Spleen (tissue), 11 donors: ENCODE measurements at regions not wholly inside any gene's neighbourhood (a gene's known extent, or its start where the extent isn't known, plus 50 kb on each side); places are given as distances from the start of the nearest gene placed in this dataset.

Experiments used
- DNase-seq: peaks from one replicate; pipeline ENCODE4 v3.0.0-alpha.2; 2020
- H3K27ac ChIP-seq, 8 donors: fragments of 200-600 bp; sonication (generic) in 7 of 8; 1 replicate in 4 of 8; 2 replicates in 4 of 8; pipeline versions ENCODE4 v1.5.0 to v1.8.0; 2016 to 2021; ENCODE audit warnings: inconsistent platforms in 4 of 8, mild to moderate bottlenecking in 4 of 8, moderate library complexity in 1 of 8
- H3K27me3 ChIP-seq, 7 donors: fragments of 200-600 bp; sonication (generic) in 6 of 7; replicated peaks in 1 of 7; 1 replicate in 4 of 7; 2 replicates in 3 of 7; pipeline versions ENCODE4 v1.5.0 to v1.8.0; 2016 to 2021; ENCODE audit warnings: inconsistent platforms in 3 of 7, mild to moderate bottlenecking in 1 of 7
- H3K36me3 ChIP-seq, 6 donors: fragments of 200-600 bp; sonication (generic) in 5 of 6; 1 replicate in 4 of 6; 2 replicates in 2 of 6; pipeline versions ENCODE4 v1.5.0 to v1.8.0; 2016 to 2021; ENCODE audit warnings: inconsistent platforms in 2 of 6
- H3K4me1 ChIP-seq, 6 donors: fragments of 200-600 bp; sonication (generic) in 5 of 6; 1 replicate in 3 of 6; 2 replicates in 3 of 6; pipeline versions ENCODE4 v1.5.0 to v1.8.0; 2016 to 2021; ENCODE audit warnings: inconsistent platforms in 3 of 6
- H3K4me3 ChIP-seq, 8 donors: fragments of 200-600 bp; sonication (generic) in 7 of 8; 1 replicate in 4 of 8; 2 replicates in 4 of 8; pipeline versions ENCODE4 v1.5.0 to v1.8.0; 2016 to 2021; ENCODE audit warnings: inconsistent platforms in 4 of 8, mild to moderate bottlenecking in 4 of 8, moderate library complexity in 2 of 8
- H3K9me3 ChIP-seq, 8 donors: fragments of 200-600 bp; sonication (generic) in 7 of 8; 1 replicate in 4 of 8; 2 replicates in 4 of 8; pipeline versions ENCODE4 v1.5.0 to v1.8.0; 2016 to 2021; ENCODE audit warnings: inconsistent platforms in 4 of 8
- POLR2A ChIP-seq, 3 donors: fragments of 450-650 bp; IDR thresholded peaks; one replicate each; pipeline ENCODE4 v1.5.1; 2017; ENCODE audit warnings: antibody characterized with exemption in 3 of 3, mild to moderate bottlenecking in 1 of 3
- POLR2AphosphoS5 ChIP-seq, 3 donors: sonication (generic); formaldehyde crosslinking; IDR thresholded peaks; one replicate each; pipeline ENCODE4 v1.5.1; 2017; ENCODE audit warnings: antibody characterized with exemption in 3 of 3
- WGBS, 5 donors: extraction: QIAGEN DNeasy Blood & Tissue Kit in 3 of 5; methylation state at CpG; one replicate each; pipeline versions ENCODE4 v1.1.5 to v1.1.7; 2013 to 2018; 5-methylcytosine and 5-hydroxymethylcytosine counted together
- intact Hi-C: fragments of 100-400 bp; cut with DNase I; formaldehyde crosslinking; loops from one replicate; pipeline ENCODE4 v1.15.0; 2023; ENCODE audit warnings: low total_unique reads
- TF ChIP-seq, protein P1 (sequence below), 11 experiments: fragments of 200-600 bp in 7 of 11; fragments of 450-650 bp in 4 of 11; sonication (generic) in 4 of 11; IDR thresholded peaks in 8 of 11; conservative IDR thresholded peaks in 3 of 11; 1 replicate in 7 of 11; 2 replicates in 4 of 11; pipeline versions ENCODE4 v1.4.0 to v1.8.0; 2016 to 2021; ENCODE audit warnings: antibody characterized with exemption in 11 of 11, inconsistent platforms in 4 of 11, mild to moderate bottlenecking in 1 of 11
- donor health status: healthy with polysubstance abuse.
- donor health status: DM: no; HTN: no; CAD: no; lungs with moderate emphysema.
- donor health status: DM: no; HTN: no; CAD: no.
- donor health status: Bipolar disorder and iron deficiency.
- donor health status: healthy.
- donor health status: DM: no; HTN: no; CAD: no.
- donor health status: DM: yes; HTN: yes; CAD: no.

DNA sequence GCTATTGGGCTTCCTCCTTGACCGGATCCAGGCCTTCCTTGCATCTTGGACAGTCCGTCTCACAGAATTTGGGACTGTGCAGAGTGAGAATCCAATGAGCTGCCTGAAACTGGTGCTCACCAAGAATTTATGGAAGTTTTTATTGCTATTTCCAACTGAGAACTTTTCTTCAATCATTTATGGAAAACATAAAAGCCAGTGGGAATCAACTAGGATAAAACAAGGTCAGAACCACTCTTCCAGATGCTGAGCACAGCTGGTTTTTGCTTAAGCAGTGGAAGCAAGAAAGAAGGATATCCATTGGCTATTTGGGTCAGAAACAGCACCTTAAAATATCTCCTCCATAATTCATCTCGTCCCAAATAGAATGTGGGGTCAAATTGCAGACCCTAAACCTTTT is 74.2 kb downstream of the CD83 start:
- no peaks in the 10 kb centered on the region for H3K36me3 ChIP-seq
- 82 to 98% (median 90%) methylated on average over 3 of the region's 3 CpGs for WGBS, 5 donors
- intact Hi-C loops: no loop called here
- no peaks in the 10 kb centered on the region for H3K9me3 ChIP-seq
- H3K27ac ChIP-seq: no peak overlapping the region
- DNase-seq: no peak
- H3K4me1 ChIP-seq: no peaks in the 10 kb centered on the region
- no peaks in the 10 kb centered on the region for H3K27me3 ChIP-seq
- TF ChIP-seq, protein P1, sequence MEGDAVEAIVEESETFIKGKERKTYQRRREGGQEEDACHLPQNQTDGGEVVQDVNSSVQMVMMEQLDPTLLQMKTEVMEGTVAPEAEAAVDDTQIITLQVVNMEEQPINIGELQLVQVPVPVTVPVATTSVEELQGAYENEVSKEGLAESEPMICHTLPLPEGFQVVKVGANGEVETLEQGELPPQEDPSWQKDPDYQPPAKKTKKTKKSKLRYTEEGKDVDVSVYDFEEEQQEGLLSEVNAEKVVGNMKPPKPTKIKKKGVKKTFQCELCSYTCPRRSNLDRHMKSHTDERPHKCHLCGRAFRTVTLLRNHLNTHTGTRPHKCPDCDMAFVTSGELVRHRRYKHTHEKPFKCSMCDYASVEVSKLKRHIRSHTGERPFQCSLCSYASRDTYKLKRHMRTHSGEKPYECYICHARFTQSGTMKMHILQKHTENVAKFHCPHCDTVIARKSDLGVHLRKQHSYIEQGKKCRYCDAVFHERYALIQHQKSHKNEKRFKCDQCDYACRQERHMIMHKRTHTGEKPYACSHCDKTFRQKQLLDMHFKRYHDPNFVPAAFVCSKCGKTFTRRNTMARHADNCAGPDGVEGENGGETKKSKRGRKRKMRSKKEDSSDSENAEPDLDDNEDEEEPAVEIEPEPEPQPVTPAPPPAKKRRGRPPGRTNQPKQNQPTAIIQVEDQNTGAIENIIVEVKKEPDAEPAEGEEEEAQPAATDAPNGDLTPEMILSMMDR (IDR thresholded peaks at IDR 0.05 in 8 of 11, conservative IDR thresholded peaks at IDR 0.05 in 3 of 11): no peak
- TF ChIP-seq POLR2A (IDR thresholded peaks at IDR 0.05) (no peak), POLR2AphosphoS5 (IDR thresholded peaks at IDR 0.05) (no peak)
- H3K4me3 ChIP-seq: no peak overlapping the region

DNA sequence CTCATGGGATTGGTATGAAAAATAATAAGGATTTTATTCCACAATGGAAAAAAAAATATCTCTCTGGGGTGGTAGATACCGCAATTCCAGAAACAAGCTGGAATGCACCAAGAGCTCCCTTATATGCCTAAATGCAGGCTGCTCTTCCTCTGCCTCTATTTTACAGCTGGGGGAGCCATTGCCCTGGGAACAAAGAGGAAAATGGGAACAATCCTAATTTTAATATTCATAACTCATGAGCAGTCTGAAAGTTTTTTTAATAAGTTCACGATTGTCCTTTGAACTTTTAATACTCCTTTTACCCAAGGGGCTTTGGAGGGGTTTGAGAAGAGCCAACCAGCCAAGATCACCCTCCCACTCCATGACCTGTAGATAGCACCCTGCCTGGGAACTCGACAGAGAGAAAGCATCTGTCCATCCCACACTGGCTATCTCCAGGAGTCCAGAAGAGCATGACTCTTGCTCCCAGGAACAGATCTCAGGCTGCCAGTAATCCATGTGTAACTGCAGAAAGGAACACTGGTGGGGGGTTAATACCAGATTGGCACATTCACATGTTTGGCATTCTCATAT is 74.7 kb downstream of the CD83 start:
- 68 to 81% (median 77%) methylated on average over 3 of the region's 3 CpGs for WGBS, 5 donors
- Histone ChIP-seq H3K9me3 (no peaks in the 10 kb centered on the region), H3K27me3 (no peaks in the 10 kb centered on the region), H3K4me3 (no peak overlapping the region), H3K27ac (no peak overlapping the region), H3K4me1 (no peaks in the 10 kb centered on the region), H3K36me3 (no peaks in the 10 kb centered on the region)
- TF ChIP-seq POLR2AphosphoS5 (IDR thresholded peaks at IDR 0.05): no peak
- TF ChIP-seq, protein P1 (IDR thresholded peaks at IDR 0.05 in 8 of 11, conservative IDR thresholded peaks at IDR 0.05 in 3 of 11): no peak
- TF ChIP-seq POLR2A (IDR thresholded peaks at IDR 0.05): no peak
- intact Hi-C loops: no loop called here
- DNase-seq: no peak

DNA sequence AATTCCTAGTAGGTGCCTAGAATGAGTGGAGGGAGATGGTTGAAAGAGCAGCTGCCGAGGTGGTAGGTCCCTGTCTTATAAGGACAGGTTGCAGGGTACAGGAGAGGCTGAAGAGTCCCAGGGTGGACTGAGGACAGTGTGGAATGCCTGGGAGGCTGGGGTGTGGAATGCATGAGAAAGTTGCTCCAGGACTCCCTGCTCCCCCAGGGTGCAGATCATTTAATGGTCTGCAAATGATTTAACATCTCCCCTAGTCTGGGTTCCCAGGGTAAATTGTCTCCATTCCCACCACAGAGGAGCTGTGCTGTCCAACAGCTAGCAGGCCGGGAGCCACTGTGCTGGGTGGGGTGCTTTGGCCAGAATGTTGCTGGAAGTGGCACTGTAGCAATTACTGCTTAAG is 76.0 kb downstream of the CD83 start:
- H3K27me3 ChIP-seq: no peaks in the 10 kb centered on the region
- no peaks in the 10 kb centered on the region for H3K36me3 ChIP-seq
- no peak for DNase-seq
- no peak overlapping the region for H3K27ac ChIP-seq
- H3K4me3 ChIP-seq: no peak overlapping the region
- TF ChIP-seq, protein P1 (IDR thresholded peaks at IDR 0.05 in 8 of 11, conservative IDR thresholded peaks at IDR 0.05 in 3 of 11): no peak
- no peak for TF ChIP-seq POLR2AphosphoS5 (IDR thresholded peaks at IDR 0.05)
- no peak for TF ChIP-seq POLR2A (IDR thresholded peaks at IDR 0.05)
- WGBS, 5 donors: 86 to 95% (median 94%) methylated on average over 2 of the region's 2 CpGs
- intact Hi-C loops: no loop called here
- no peaks in the 10 kb centered on the region for H3K4me1 ChIP-seq
- no peaks in the 10 kb centered on the region for H3K9me3 ChIP-seq

DNA sequence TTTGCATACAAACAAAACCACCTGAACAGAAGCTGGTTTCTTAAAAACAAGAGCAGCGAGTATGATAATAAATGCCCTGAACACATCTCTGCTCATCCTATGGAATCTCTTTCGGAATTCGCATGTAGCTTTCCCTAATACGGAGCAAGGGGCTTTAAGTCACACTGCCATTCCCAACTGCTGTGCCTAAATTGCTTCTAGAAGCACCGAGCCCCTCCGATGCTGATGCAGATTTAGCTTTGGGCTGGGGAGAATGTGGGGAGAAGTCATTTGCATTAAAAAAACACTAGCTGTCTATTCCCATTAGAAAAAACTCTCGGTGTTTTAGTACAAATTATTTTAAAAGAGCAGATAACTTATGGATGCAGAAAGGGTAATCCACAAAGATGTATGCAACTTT is 76.9 kb downstream of the CD83 start:
- Histone ChIP-seq H3K4me1 (no peaks in the 10 kb centered on the region), H3K4me3 (no peak overlapping the region), H3K27me3 (no peaks in the 10 kb centered on the region), H3K27ac (no peak overlapping the region), H3K36me3 (no peaks in the 10 kb centered on the region), H3K9me3 (no peaks in the 10 kb centered on the region)
- TF ChIP-seq POLR2A (IDR thresholded peaks at IDR 0.05) (no peak), POLR2AphosphoS5 (IDR thresholded peaks at IDR 0.05) (no peak)
- TF ChIP-seq, protein P1 (IDR thresholded peaks at IDR 0.05 in 8 of 11, conservative IDR thresholded peaks at IDR 0.05 in 3 of 11): no peak
- no peak for DNase-seq
- intact Hi-C loops: no loop called here
- 84 to 89% (median 88%) methylated on average over 7 of the region's 7 CpGs for WGBS, 5 donors
